ELF-1 (cell line): ENCODE measurements at regions not wholly inside any gene's neighbourhood (a gene's known extent, or its start where the extent isn't known, plus 50 kb on each side); places are given as distances from the start of the nearest gene placed in this dataset.
A peak's percentile ranks its signal among the peaks of the same experiment; 100 is the strongest.

Experiments used
- DNase-seq: peaks from one replicate; pipeline ENCODE4 v3.0.0-alpha.2; 2016; ENCODE audit warnings: low read depth, low spot score

DNA sequence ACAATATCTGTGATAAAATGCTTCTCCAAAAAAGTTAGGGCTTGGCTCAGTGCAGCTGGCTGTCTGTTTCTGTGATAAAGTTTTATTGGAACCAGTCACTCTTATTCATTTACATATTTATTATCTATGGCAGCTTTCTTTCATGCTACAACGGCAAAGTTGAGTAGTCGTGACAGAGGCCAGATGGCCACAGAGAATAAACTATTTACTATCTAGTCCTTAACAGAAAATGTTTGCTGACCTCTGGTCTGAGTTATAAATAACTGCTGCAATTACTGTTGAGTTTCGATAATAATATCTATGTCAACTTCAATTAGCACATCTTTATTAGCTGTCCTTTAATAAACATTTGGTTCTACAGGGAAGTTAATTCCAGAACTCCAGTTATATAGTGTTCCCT is 180.2 kb upstream of the RUNX1 start:
- DNase-seq = no peak

- no peak for DNase-seq
Observed at GRCh38 chr21:35227786-35228185, 178.7 kb upstream of the RUNX1 start.

DNA sequence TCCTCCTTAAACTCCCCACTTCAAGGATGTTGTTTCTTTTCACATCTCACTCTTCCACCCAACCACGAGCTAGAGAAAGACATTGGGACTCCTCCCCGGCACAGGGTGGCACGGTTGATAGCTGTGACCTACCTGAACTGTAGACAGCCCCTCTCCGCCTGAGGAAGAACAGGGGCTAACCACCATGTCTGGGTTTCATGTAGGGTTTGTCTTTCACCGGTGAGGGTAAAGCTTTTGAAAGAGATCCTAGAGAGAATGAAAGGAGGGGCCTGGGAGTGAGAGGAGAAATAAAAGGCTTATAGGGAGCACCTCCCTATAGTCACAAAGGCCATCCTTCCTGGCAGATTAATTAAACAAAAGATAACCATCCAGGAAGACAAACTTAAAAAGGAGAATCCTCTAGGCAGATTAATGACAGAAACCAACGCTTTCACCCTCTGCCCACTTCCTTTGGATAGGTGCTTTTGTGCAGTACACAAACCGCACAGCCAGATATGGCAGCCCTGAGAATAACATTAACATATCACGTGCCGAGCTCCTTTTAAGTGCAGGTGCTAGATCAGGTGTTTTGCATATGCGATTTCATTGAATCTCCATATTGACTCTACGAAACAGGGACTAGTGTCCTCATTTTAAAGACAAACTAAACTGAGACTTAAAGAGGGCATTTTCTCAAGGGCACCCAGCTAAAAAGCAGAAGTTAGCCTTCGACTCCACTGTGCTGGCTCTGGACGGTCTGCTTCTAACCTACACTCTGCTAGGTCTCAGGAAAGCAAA is 178.1 kb upstream of the RUNX1 start:
- no peak for DNase-seq

GRCh38 chr21:35226328-35226727 is 177.2 kb upstream of the RUNX1 start:
- peak; percentile 56 for DNase-seq

- no peak for DNase-seq
Observed at GRCh38 chr21:35225573-35225972, 176.5 kb upstream of the RUNX1 start.

GRCh38 chr21:35223480-35224156 is 174.5 kb upstream of the RUNX1 start:
- DNase-seq = no peak

GRCh38 chr21:35222541-35222941 is 173.4 kb upstream of the RUNX1 start:
- no peak for DNase-seq

- no peak for DNase-seq
Observed at GRCh38 chr21:35222021-35222420, 172.9 kb upstream of the RUNX1 start.

DNA sequence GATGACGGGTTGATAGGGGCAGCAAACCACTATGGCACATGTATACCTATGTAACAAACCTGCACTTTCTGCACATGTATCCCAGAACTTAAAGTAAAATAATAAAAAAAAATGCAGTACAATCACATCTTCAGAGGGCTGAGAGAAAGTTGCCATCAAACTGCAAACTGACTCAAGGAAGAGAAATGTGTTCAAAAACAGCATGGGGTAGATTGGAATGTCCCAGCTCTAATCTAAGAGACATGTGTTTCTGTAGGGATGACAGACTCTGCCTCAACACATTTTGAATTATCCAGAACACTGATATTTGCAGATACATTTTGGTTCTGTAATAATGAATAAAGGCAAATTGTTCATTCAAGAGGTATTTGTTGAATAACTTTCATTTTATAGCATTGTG is 171.2 kb upstream of the RUNX1 start:
- no peak for DNase-seq

DNA sequence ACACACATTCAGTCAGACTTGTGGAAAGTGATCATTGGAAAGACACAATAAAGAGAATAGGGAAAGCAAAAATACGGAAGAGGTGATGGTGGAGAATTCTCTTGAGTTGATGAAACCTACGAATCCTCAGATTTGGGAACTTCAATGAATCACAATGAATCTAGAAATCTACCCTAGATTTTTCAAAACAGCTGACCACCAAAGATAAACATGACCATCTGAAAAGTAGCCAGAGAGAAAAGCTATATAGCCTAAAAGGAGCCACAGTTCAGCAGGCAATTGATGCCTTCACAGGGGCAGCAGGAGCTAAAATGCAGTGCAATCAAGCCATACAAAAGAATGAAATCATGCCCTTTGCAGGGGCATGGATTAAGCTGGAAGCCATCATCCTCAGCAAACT is 170.6 kb upstream of the RUNX1 start:
- no peak for DNase-seq

DNA sequence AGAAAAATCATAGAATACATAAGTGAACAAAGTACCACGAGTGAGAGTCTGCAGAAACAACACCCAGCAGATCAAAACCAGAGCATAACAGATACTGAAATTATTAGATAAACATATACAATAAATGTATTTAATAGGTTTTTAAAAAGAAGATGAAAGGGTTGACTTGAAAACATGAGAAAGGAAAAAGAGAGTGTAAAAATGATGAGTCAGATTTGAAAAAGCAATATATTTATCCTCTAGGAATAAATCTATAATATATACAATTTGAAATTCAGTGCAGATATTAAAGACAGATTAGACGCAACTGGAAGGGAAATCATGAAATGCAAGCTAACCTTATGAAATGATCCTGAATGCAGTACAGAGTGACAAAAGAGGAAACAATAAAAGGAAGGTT is 170.2 kb upstream of the RUNX1 start:
- no peak for DNase-seq

GRCh38 chr21:35217504-35218060 is 168.5 kb upstream of the RUNX1 start:
- DNase-seq = peak; percentile 81

DNA sequence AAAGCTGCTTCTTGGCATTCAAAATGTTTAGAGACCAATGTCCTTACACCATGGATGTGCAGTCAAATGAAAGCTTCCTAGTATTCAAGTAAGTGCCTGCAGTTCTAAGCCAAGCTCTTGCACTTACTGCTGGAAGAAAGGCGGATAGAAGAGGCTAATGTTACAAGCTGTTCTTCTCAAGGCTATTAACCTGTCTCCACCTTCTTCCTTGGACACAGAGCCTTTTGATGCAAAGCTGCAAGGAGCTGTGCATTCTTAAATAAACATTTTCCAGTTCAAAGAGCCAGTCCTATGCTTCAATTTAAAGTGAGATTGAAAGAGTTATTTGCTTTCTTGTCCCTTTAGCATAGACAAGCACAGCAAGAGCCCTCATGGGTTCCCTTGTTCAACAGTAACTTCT is 167.9 kb upstream of the RUNX1 start:
- no peak for DNase-seq

DNA sequence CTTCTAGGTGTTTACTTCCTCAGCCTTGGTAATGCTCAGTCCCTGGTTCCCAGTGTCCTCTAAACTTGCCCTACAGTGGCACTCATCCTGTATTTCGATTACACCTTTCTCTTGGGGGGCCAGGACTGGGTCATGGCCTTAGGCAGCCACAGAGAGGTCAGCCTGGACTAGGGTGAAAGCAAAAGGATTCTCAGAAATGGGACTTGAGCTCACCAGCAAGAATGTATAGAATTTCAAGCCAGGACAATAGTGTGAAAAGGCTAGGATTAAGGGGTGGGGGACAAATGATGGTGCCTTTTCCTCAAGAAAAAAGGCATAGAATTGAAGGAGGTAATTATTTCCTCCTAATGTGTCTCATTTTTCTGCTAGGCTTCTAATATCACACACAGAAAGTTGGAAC is 166.8 kb upstream of the RUNX1 start:
- DNase-seq = no peak

DNA sequence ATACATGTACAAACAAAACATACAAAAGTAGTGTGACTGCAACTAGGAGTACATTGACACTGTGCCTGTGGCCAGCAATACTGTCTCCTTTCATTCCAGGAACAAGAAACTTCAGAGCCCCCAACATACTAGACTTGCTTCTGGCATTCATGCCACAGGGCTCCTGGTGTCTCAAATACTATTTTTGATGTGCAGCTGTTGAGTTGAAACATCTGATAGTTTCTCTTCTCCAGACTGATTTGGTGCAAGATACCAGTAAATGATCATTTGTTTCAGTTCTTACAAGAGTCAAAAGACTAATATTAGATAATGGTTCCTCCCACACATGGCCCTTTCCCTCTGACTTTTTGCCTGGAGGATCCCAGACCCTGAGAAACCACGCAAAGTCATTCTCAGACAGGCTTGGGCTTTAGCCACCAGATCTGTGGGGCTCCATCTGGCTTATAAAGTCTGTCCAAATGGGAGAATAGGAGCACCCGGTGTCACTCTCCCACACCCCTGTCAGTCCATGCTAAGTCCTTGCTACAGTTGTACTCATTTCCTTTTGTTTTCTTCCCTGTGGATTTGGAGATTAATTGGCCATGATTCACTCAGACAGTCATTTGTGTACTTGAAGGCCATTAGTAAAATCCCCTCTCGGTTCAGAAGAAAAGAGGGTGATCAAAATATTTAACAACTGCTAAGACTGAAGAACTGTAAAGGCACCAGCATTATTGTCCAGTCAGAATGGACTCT is 163.5 kb upstream of the RUNX1 start:
- no peak for DNase-seq

DNA sequence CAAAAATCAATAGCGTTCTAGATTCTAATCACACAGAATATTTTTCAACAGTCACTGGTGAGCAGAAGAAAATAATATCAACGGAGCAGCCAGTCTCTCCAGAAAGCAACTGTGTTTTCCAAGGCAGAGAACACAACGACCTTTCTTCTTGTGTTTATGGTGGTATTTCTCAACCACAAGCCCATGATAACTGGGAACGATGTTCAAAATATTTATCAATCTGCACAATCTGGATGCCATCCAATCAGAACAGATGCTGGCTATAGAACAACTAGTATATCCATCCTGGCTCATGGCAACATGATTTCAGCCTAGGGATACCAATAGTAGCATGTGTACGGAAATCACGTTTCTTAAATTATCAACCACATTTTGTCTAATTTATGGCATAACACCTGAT is 162.7 kb upstream of the RUNX1 start:
- DNase-seq = no peak

GRCh38 chr21:35210093-35210492 is 161.0 kb upstream of the RUNX1 start:
- DNase-seq = no peak

DNA sequence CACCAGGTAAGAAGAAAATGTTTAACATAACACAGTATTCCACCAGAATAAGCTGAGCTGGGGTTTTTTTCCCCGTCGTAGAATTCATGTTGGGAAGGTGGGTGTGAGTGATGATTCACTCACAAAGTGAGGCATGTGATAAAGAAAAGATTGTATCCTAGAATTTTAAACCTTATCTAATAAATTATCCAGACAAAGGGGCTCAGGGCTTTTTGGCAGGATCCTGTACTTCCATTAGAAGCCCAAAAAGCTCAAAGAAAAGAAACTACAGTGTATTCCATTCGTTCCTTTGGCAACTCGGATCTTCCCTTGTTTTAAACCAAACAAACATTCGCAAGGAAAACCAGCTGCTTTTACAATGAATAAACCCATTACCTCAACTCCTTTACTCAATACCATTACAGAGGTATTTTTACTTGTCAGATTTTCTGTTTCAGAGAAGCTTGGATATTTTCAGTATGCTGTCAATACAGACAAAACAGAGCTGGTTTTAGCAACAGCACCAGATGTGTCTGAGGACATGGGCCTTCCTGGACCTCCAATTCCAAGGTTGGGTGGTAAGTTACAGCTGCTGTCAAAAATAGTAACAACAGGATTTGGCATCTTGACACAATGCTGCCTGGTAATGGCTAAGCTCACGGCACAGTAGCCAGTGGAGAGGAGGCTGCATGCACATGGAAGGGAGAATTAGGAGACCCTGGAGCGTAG is 159.9 kb upstream of the RUNX1 start:
- DNase-seq = no peak

DNA sequence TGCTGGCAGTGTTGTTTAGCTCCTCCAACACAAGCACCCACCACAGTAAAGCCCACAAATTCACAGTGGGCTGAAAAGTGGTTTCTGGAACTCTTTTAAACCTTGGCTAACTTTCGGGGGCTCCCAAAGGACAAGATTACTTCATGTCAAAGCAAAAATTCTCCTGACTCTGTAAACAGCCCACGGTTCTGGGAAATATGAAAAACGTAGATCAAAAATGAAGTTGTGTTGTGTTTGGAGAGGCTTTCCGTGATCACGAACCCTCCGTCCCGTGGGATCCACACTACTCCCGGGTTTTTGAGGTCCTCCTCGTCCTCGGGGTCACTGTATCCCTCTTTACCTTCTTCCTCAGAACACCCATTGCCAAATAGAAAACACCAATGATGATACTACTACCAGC is 159.0 kb upstream of the RUNX1 start:
- no peak for DNase-seq

GRCh38 chr21:35207322-35207721 is 158.2 kb upstream of the RUNX1 start:
- DNase-seq = no peak
